ENCODE measurements at regions not wholly inside any gene's neighbourhood (a gene's known extent, or its start where the extent isn't known, plus 50 kb on each side); places are given as distances from the start of the nearest gene placed in this dataset.

GRCh38 chrX:67105758-67106116 lies 438.1 kb upstream of the AR start:
- no peak for TF ChIP-seq CTCF (IDR thresholded peaks at IDR 0.05)
- TF ChIP-seq POLR2A (IDR thresholded peaks at IDR 0.05): no peak
